ENCODE measurements at regions not wholly inside any gene's neighbourhood (a gene's known extent, or its start where the extent isn't known, plus 50 kb on each side); places are given as distances from the start of the nearest gene placed in this dataset.

GRCh38 chr11:114785820-114786219, 107.5 kb downstream of the NXPE2 start:
- 90 to 94% (median 92%) methylated on average over 4 of the region's 4 CpGs for WGBS, 4 donors
- TF ChIP-seq, protein P1, sequence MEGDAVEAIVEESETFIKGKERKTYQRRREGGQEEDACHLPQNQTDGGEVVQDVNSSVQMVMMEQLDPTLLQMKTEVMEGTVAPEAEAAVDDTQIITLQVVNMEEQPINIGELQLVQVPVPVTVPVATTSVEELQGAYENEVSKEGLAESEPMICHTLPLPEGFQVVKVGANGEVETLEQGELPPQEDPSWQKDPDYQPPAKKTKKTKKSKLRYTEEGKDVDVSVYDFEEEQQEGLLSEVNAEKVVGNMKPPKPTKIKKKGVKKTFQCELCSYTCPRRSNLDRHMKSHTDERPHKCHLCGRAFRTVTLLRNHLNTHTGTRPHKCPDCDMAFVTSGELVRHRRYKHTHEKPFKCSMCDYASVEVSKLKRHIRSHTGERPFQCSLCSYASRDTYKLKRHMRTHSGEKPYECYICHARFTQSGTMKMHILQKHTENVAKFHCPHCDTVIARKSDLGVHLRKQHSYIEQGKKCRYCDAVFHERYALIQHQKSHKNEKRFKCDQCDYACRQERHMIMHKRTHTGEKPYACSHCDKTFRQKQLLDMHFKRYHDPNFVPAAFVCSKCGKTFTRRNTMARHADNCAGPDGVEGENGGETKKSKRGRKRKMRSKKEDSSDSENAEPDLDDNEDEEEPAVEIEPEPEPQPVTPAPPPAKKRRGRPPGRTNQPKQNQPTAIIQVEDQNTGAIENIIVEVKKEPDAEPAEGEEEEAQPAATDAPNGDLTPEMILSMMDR (IDR thresholded peaks at IDR 0.05): no peak
- H3K9me3 ChIP-seq (replicated peaks in 1 of 3): no peaks in the 10 kb centered on the region
- no peak overlapping the region for H3K27ac ChIP-seq
- no peaks in the 10 kb centered on the region for H3K36me3 ChIP-seq (replicated peaks in 1 of 2)
- no peak overlapping the region for H3K4me3 ChIP-seq
- H3K27me3 ChIP-seq: no peaks in the 10 kb centered on the region
- intact Hi-C loops (cut with DNase I): no loop called here
- DNase-seq: no peak
- H3K4me1 ChIP-seq (replicated peaks in 1 of 2): no peaks in the 10 kb centered on the region

DNA sequence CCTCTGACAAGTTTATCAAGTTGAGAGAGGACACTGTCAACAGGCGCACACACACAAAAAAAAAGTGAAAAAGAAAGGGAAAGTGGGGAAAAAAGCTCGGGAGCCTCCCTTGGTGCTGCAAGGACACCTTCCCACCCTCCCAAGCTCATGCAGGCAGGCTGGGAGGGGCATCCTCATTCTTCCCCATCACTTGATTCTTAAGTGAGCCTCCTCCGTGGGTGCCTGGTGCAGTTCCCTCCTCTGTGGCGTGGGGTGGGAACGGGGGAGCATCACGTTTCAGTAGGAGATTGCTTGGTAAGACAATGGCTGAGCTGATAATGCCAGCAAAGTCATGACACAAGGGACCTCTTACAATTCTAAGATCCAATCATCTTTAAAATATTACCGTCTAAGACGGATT, 108.8 kb downstream of the NXPE2 start:
- H3K27me3 ChIP-seq: no peaks in the 10 kb centered on the region
- no peak for DNase-seq
- 75 to 83% (median 79%) methylated on average over 8 of the region's 8 CpGs for WGBS, 4 donors
- intact Hi-C loops (cut with DNase I): no loop called here
- H3K9me3 ChIP-seq (replicated peaks in 1 of 3): no peaks in the 10 kb centered on the region
- no peak overlapping the region for H3K27ac ChIP-seq
- H3K4me3 ChIP-seq: no peak overlapping the region
- no peaks in the 10 kb centered on the region for H3K36me3 ChIP-seq (replicated peaks in 1 of 2)
- no peak for TF ChIP-seq POLR2A (IDR thresholded peaks at IDR 0.05)
- H3K4me1 ChIP-seq (replicated peaks in 1 of 2): no peaks in the 10 kb centered on the region

GRCh38 chr11:114790910-114791309, 112.6 kb downstream of the NXPE2 start:
- Histone ChIP-seq H3K4me1 (replicated peaks in 1 of 2) (no peaks in the 10 kb centered on the region), H3K27ac (no peak overlapping the region), H3K27me3 (no peaks in the 10 kb centered on the region), H3K4me3 (no peak overlapping the region), H3K36me3 (replicated peaks in 1 of 2) (no peaks in the 10 kb centered on the region), H3K9me3 (replicated peaks in 1 of 3) (no peaks in the 10 kb centered on the region)
- 51 to 69% (median 59%) methylated on average over 3 of the region's 3 CpGs for WGBS, 4 donors
- intact Hi-C loops (cut with DNase I): no loop called here
- no peak for DNase-seq
- TF ChIP-seq POLR2A (IDR thresholded peaks at IDR 0.05): no peak
- TF ChIP-seq, protein P1 (IDR thresholded peaks at IDR 0.05): no peak

DNA sequence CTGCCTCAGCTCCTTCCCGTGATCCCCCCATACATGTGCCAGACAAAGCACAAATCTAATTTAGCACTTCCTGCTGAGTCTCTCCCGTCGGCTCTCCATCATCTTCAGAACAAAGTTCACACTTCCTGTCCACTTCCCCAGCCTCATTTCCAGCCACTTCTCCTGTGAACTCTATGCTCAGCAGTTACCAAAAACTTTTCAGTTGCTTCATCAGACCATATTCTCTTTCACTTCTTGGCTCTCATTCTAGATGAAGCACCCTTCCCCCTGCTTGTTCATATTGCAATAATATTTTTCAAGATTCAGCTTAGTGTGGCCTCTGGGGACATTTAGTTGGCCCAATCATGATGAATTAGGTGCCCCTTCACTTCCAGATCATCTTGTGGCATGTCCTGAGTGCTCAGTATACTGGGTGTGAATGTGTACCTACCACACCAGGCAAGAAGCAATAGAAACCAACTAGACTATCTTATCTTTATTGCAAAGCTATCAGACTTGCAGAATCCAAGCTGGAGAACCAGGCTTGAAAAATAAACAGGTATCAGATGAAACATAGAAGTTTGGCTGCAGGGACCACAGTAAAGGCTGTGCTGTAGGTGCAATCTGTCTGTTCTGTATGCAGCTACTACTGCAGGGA, 115.8 kb downstream of the NXPE2 start:
- no peaks in the 10 kb centered on the region for H3K27me3 ChIP-seq
- intact Hi-C loops (cut with DNase I): no loop called here
- TF ChIP-seq, protein P1 (IDR thresholded peaks at IDR 0.05): no peak
- no peak for TF ChIP-seq POLR2A (IDR thresholded peaks at IDR 0.05)
- 34 to 52% (median 48%) methylated on average over 3 of the region's 3 CpGs for WGBS, 4 donors
- peak in 1 of 7 donors; percentile 28 for DNase-seq
- H3K9me3 ChIP-seq (replicated peaks in 1 of 3): no peaks in the 10 kb centered on the region
- peak overlapping the region in 1 of 5 donors; percentile 31 for H3K27ac ChIP-seq
- H3K36me3 ChIP-seq (replicated peaks in 1 of 2): no peaks in the 10 kb centered on the region
- H3K4me3 ChIP-seq: no peak overlapping the region
- H3K4me1 ChIP-seq (replicated peaks in 1 of 2): peaks cover 0 to 15% of the 10 kb centered on the region in 2 donors

All from adrenal gland (tissue), 9 donors.